ENCODE measurements at regions not wholly inside any gene's neighbourhood (a gene's known extent, or its start where the extent isn't known, plus 50 kb on each side); places are given as distances from the start of the nearest gene placed in this dataset.

GRCh38 chr3:44072601-44073540 is 168.8 kb upstream of the TOPAZ1 start:
- no peaks in the 10 kb centered on the region for H3K9me3 ChIP-seq
- H3K27me3 ChIP-seq = no peaks in the 10 kb centered on the region
- ATAC-seq (no peak), DNase-seq (no peak)
- no peak overlapping the region for H3K27ac ChIP-seq
- no peak overlapping the region for H3K4me3 ChIP-seq
- H3K36me3 ChIP-seq = no peaks in the 10 kb centered on the region
- intact Hi-C loops (cut with DNase I; ENCODE audit: low total_unique reads) (no loop called here), in situ Hi-C loops (cut with MboI; ENCODE audit: low sequenced_read_pairs in 4 of 4) (no loop called here)
- H3K4me1 ChIP-seq = no peaks in the 10 kb centered on the region
- TF ChIP-seq POLR2A (IDR thresholded peaks at IDR 0.05) (no peak), CTCF (IDR thresholded peaks at IDR 0.05 in 4 of 5, conservative IDR thresholded peaks at IDR 0.05 in 1 of 5) (no peak)

GRCh38 chr3:44074181-44074580 is 167.5 kb upstream of the TOPAZ1 start:
- intact Hi-C loops (cut with DNase I; ENCODE audit: low total_unique reads) = no loop called here
- H3K27ac ChIP-seq = no peak overlapping the region
- ATAC-seq = no peak
- H3K27me3 ChIP-seq = no peaks in the 10 kb centered on the region
- in situ Hi-C loops (cut with MboI; ENCODE audit: low sequenced_read_pairs in 4 of 4) = no loop called here
- no peaks in the 10 kb centered on the region for H3K4me1 ChIP-seq
- TF ChIP-seq CTCF (IDR thresholded peaks at IDR 0.05 in 4 of 5, conservative IDR thresholded peaks at IDR 0.05 in 1 of 5) (no peak), POLR2A (IDR thresholded peaks at IDR 0.05) (no peak)
- H3K4me3 ChIP-seq = no peak overlapping the region
- H3K36me3 ChIP-seq = no peaks in the 10 kb centered on the region
- no peaks in the 10 kb centered on the region for H3K9me3 ChIP-seq
- no peak for DNase-seq

GRCh38 chr3:44076221-44076829 is 165.4 kb upstream of the TOPAZ1 start:
- TF ChIP-seq CTCF (IDR thresholded peaks at IDR 0.05 in 4 of 5, conservative IDR thresholded peaks at IDR 0.05 in 1 of 5) (no peak), POLR2A (IDR thresholded peaks at IDR 0.05) (no peak)
- in situ Hi-C loops (cut with MboI; ENCODE audit: low sequenced_read_pairs in 4 of 4) = no loop called here
- intact Hi-C loops (cut with DNase I; ENCODE audit: low total_unique reads) = no loop called here
- Histone ChIP-seq H3K27me3 (no peaks in the 10 kb centered on the region), H3K4me1 (no peaks in the 10 kb centered on the region), H3K27ac (no peak overlapping the region), H3K36me3 (no peaks in the 10 kb centered on the region), H3K4me3 (no peak overlapping the region), H3K9me3 (no peaks in the 10 kb centered on the region)
- ATAC-seq (no peak), DNase-seq (no peak)

GRCh38 chr3:44077267-44077666 is 164.4 kb upstream of the TOPAZ1 start:
- TF ChIP-seq CTCF (IDR thresholded peaks at IDR 0.05 in 4 of 5, conservative IDR thresholded peaks at IDR 0.05 in 1 of 5) = no peak
- TF ChIP-seq POLR2A (IDR thresholded peaks at IDR 0.05) = no peak
- no peak overlapping the region for H3K27ac ChIP-seq
- no peak for DNase-seq
- in situ Hi-C loops (cut with MboI; ENCODE audit: low sequenced_read_pairs in 4 of 4) = no loop called here
- intact Hi-C loops (cut with DNase I; ENCODE audit: low total_unique reads) = no loop called here
- no peaks in the 10 kb centered on the region for H3K4me1 ChIP-seq
- no peaks in the 10 kb centered on the region for H3K36me3 ChIP-seq
- H3K4me3 ChIP-seq = no peak overlapping the region
- no peaks in the 10 kb centered on the region for H3K9me3 ChIP-seq
- no peaks in the 10 kb centered on the region for H3K27me3 ChIP-seq
- ATAC-seq = no peak

Data from gastrocnemius medialis (tissue), 4 donors.